DMS153 (cell line): ENCODE measurements at regions not wholly inside any gene's neighbourhood (a gene's known extent, or its start where the extent isn't known, plus 50 kb on each side); places are given as distances from the start of the nearest gene placed in this dataset.

Experiments
- DNase-seq: peaks from one replicate; lab custom pipeline; 2025; lab: John Stamatoyannopoulos, UW

DNA sequence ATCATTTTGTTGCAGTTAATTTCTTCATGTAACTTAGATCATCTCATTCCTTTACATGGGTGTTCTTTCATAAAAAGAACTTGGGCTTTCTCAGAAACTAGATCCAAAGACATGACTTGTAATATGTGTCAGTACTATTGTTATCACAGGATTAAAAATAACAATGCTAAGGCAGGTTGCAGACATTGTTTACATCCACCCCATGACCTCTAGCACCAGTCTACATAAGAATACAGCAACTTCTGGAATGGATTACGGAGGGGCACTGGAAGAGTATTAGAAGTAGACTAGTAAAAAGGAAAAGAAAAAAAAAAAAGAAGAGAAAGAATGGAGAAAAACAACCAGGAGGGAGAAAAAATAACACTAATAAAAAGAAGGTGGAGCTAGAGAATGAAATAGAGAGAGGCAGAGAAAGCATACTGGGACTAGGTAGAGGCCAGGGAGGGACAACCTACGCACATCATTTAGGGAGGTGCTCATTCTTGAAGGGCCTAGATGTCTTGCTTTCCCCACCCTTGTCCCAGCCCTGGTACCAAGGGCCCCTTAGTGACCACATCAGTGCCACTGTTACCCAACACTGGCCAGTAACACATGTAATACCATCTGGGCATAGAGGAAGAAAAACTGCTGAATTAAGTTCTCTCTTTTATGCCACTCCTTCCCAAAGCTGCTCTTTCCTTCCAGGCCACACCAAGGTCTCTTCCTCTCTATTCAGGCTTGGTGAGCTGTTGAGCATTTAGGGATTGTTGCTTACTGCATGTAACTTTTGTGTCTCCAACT is 70.6 kb upstream of the KLF7 start:
- DNase-seq = no peak

DNA sequence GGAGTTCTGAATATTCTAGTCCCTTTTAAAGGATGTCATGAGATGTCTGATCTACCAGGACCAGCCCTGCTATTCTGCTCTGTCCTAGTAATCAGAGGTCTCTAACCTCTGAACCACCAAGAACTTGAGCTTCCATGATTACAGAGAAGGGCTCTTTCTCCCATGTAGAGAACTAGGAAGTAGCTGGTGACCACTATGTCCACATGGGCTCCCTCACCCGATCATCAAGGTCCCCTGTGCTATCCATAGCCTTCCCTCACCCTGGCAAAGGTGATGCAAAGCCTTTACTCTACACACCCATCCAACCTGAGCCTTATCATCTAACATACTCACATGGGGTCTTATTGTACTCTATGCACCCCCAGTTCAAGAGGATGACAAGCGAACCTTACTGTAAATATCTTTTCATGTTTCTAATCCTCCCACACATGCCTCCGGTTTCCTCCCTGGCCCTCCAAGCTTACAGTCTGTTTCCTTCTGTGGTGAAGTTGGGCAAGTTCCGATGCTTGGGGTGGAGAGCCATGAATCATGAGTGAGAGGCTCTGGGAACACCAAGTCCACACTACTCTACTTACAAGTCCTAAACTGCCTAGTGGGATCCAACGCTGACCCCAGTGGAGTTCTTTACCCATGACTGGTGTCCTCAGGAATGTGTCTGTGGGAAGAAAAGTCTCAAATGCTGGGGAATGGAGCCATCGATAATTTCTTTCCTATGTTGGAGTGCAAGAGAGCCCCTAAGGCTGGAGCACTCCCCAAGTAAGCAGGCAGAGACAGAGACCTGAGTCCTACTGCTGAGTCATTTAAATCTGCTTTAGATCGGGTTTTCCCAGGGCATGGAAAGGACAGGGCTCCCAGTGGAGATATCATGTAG is 73.3 kb upstream of the KLF7 start:
- DNase-seq = no peak

DNA sequence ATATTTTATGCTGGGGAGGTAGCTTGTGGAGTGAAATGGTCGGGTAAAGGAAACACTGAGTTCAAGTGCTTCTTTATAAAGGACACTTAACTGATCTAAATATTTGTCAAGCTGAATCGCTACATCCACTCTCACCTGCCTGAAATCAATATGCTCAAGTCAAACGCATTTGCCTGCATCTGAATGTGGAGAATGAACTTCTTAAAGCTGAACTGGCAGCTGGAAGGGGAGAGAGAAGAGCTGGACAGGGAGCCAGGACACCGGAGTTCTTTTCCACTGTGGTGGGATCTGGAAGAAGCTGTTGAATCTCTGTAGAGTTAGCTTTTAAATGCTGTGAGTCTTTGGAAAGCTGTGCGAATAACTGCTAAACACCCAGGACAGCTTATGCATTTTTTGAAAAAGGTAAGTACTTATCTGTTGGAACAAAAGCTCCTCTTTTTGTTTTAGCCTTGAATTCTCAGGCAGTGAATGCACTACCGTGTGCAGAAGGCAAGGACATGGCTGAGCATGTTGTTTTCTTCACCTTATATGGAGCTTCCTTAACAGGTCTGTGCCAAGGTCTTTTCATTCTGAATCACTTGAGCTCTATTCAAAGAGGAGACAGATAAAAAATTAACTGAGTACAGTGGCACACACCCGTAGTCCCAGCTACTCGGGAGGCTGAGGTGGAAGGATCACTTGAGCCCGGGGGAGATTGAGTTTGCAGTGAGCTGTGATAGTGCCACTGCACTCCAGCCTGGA is 74.2 kb upstream of the KLF7 start:
- DNase-seq = no peak

DNA sequence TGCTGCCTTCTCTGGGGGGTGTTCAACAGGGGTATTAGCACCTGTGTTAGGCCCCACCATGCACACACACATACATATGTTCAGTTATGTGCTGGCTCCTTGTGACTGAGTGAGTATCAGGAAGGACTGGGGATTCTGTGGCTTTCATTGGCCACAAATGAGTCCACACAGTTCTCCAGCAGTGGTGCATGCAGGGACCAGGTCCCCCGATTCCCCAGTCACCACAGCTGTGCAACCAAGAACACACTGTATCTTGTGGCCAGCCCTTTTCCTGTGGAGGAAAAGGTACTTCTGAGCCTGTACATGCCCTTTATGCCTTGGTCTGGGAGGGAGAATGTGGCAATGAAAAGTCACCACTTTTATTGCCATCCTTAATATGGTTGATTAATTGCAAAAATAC is 74.9 kb upstream of the KLF7 start:
- no peak for DNase-seq

DNA sequence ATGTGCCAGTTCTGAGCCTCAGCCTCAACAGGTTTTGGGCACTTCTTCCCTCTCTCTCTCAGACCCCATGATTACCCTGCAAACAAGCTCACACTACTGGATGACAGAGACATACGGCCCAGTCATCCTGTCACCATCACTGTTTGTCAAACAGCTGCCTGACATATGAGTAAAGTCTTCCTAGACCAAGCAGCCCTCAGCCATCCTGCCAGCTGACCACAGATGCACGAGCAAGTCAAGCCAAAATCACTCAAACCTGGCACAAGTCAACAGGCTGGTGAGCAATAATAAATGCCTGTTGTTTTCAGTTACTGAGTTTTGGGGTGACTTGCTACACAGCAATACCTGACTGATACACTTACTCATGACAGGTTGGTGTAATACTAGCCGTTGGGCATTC is 75.5 kb upstream of the KLF7 start:
- DNase-seq = no peak

DNA sequence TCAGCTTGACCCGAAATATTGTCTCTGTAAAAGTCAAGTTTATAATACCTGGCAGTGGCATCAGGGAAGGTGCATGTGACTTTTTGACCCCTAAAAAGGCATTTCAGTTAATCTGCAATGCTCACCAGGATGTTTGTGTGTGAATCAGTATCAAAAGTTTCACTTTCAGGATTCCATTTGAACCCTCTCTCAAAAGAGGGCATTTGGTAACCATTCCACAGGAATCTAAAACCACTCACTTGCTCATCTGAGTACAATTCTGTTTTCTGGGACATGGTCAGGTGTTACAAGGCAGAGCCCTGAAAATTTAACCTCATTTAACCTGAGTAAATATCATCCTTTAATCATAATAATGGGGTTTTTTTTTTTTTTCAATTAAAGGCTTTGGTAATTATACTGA is 77.9 kb upstream of the KLF7 start:
- DNase-seq = no peak

DNA sequence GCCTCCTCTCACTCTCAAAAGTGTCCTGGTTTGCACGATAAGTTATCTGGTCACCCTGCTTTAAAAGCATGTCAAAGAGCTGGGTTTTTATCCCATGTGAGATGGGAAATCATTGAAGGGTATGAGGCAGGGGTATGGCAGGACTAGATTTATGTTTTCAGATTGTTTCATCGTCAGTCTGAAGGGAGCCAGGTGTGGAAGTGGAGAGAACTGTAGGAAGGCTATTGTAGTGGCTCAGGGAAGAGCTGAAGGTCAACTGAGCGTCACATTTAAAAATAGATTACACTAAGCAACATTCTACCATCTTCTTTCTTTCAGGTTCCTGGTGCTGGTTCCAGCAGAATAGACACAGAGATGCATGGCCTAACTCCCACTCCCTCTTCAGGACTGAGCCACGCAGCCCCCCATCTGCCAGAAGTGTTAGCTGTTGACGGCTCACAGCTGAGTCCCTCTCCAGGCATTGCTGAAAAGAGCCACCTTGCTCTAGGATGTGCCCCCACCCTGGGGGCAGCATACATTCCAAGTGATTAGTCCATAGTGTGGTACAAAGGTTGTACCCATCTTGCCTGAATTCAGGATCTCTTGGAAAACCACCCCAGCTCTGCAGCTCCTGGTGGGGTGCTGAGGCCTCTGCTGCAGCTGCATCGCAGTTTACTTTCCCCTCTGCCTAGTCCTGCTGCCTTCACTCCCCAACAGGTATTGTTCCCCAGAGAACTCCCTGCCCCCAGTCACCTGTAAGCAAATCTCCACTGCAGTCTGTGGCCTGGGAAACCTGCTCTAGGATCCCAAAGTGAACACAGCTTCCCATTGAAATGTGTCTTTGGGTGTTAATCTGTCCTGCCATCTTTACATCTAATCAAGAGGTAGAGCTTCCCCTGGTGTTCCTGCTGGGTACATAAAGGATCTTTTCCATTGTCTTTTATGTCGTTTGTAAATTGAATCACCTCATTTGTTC is 79.5 kb upstream of the KLF7 start:
- peak; percentile 65 for DNase-seq

DNA sequence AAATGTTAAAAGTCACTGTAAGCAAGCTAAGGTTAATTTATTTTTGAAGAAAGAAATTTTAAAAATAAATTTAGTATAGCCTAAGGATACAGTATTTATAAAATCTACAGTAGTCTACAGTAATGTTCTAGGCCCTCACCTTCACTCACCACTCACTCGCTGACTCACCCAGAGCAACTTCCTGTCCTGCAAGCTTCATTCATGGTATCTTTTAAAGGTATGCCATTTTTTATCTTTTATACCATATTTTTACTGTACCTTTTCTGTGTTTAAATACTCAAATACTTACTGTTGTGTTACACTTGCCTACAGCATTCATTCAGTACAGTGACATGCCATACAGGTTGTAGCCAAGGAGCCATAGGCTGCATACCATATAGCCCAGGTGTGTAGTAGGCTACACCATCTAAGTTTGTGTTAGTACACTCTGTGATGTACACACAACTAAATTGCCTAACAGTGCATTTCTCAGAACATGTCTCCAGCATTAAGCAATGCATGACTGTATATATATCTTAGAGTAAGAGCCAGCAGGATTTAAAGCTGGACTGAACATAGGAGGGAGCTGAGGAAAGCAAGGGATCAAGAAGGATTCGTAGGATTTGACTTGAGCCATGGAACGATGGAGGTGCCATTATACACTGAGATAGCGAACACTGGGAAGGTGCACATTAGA is 83.1 kb upstream of the KLF7 start:
- no peak for DNase-seq

DNA sequence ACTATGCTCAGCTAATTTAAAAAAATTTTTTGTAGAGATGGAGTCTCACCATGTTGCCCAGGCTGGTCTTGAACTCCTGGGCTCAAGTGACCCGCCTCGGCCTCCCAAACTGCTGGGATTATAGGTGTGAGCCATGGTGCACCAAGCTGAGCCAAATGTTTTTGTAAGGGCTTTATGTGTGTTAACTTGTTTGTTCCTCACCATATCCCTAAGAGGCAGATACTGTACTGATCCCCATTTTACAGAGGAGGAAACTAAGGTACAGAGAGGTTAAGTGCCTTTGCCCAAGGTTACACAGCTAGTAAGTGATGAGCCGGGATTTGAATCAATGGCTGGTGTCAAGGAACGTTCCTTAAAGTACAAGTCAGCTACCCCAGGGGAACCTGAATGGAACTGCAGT is 85.3 kb upstream of the KLF7 start:
- DNase-seq = no peak

DNA sequence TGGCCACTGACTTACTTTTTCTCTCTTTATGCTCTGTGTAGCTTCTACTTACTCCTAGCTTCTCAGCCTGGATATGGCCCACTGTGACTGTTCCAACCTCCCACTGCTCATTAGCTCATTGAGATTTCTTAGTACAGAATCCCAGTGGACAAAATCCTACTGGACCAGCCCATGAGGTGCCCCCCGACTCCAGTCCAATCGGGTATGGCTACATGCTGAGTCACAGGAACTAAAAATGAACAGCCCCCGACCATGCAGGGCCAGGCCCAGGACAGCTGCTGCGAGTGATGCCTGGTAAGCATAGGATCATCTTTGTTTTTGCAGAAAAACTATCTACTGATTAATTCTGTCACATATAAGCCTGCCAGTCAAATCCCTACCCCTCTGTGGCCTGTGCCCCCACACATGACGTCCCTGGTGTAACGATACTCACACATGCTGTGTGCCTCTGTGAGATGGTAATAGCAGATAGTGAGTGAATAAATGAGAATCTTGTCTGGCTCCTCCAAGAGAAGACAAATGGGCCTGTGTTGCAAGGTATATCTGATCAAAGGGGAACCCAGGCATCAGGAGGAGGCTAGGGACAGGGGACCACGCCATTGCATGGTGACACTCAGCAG is 85.9 kb upstream of the KLF7 start:
- DNase-seq = no peak

DNA sequence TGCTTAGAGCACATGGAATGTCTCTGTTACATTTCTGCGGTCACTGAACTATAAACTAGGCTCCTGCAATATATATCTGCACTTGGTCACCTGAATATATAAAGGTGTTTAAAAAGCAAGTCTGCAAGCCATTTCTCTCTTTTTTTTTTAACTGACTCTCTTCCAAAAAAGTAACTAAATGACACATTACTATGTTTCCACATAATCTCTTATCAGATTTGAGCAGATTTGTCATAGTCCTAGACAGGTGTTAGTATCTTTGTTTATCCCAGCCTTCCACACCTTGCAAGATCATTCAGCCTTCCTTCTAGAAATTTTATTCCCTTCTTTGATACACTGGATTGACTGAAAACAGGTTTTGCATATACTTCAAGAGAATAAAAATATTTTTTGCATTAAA is 86.7 kb upstream of the KLF7 start:
- DNase-seq = no peak

DNA sequence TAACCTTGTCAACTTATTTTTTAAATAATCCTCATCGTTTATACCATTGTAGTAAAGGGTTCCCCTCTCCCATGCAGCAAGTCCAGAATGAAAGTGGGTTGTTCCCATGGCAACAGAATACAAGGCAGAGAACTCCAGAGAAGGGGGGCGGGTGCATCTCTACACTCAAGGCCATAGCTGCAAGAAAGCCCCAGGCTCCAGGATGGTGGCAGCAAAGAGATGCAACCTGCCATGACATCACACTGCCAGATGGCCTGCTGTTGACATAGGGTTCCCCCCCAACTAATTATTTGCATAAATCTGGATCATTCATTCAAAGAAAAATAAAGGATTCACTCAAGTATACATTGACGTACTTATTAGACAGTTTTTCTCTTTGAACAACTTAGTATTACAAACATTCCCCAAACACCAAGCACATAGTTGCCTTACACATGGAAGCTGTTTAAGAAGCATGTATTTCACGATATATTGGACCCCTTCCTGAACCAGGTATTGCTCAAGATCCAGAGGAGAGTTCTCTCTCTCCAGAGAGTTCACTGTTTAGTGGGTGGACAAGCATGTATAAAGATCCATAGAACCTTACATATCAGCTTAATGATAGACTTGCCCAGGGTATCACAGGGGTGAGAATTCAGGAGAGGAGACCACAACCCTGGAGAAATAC is 87.4 kb upstream of the KLF7 start:
- DNase-seq = no peak

DNA sequence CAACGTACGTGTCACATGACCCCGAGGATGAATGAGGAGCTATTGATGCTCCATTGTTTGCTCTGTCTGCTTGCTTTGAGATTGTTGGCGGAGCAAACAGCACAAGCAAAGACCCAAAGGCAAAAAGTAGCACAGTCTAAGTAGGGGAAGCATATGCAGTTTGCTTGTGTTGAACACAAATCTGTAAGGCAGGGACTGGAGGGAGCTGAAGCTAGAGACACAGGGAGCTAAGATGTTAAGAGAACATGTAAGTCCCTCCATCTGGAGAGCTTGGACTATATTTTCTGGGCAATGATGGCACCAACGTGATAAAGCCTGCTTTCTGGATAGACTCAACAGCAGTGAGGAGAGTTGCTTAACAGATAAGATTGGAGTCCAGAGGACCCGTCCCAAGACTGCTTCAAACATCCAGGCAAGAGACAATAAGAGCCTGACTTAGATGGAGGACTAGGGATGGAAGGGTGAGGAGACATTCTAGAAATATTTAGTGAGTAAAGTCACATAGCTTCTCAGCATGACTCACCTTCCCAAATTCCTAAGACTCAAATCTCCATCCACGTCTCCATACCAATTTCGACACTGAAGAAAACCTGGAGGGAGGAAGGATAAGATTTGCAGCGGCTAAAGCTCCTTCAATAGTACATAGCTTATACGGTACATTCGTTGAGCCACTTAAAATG is 88.1 kb upstream of the KLF7 start:
- DNase-seq = no peak

DNA sequence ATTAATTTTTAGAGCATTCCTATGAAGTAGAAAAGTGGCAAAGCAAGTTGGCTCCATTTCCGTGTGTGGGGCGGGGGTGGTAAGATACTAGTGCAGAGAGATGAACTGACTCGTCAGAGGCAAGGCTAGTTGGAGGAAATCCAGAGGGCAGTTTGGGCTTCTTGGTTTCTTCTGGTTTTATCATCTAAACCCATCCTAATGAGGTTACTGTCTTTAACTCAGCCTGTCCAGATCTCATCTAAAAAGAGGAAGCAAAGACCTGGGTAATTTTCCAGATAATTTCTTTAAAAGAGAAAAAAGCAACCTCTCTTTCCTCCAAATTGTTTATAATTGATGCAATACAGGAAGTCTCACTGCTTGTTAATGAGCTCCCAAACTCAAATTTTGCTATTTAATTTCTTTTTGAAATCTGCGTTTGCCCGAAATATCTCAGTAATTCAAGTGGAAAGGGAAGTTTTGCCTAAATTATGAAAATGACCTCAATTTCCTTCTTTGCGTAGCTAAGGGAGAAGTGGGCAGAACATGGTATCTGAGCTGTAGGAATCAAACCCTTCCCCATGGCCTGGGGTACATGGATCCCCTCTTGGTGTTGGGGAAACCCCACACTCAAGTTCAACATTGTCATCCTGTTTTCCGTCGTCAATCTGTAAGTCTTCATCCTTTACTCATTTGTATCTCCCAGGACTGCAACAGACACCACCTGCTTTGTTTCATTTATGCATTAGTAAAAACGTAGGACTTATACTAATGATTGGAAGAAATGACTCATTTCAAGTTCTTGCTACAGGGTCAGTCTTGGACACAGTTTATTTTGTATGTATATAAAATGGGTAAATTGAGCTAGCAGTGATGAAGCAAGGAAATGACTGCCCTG is 89.1 kb upstream of the KLF7 start:
- no peak for DNase-seq

DNA sequence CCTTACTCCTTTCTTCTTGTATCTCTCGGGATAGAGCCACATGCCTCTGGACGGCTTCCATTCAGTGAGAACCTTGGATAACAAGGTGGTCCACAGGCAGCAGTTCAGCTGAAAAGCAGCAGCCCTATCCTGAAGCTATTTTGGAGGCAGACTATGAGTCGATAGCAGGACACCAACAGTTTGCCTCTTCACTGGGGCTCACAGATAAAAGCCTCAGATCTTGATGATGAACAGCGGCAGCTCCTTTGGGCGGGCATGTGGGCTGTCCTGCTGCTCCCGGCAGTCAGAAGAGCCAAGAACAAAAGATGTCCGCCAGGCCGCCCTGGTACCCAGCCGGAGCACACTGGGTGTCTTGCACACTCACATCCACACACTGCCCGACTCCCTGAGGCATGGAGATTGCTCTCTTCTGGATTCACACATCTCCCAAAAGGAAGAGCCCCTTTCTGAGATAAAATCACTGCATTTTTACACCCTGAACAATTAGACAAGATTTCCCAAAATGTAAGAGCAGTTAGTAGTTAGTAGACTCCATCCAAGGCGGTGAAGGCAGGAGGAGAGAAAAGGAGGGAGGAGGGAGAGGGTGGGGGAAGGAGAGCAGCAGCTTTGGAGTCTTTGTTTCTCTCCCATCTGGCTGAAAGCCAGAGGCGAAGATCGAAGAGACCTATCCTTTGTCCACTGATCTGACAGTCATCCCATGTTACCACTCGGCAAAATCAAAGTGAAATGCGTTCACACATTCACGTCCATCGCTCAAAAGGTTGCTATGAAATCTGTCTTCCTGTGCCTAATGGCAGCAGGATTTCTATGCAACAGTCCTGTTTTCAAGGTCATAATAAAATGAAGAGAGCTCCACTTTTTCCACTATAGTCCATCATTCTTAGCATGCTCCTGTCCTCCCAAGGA is 90.1 kb upstream of the KLF7 start:
- DNase-seq = no peak

DNA sequence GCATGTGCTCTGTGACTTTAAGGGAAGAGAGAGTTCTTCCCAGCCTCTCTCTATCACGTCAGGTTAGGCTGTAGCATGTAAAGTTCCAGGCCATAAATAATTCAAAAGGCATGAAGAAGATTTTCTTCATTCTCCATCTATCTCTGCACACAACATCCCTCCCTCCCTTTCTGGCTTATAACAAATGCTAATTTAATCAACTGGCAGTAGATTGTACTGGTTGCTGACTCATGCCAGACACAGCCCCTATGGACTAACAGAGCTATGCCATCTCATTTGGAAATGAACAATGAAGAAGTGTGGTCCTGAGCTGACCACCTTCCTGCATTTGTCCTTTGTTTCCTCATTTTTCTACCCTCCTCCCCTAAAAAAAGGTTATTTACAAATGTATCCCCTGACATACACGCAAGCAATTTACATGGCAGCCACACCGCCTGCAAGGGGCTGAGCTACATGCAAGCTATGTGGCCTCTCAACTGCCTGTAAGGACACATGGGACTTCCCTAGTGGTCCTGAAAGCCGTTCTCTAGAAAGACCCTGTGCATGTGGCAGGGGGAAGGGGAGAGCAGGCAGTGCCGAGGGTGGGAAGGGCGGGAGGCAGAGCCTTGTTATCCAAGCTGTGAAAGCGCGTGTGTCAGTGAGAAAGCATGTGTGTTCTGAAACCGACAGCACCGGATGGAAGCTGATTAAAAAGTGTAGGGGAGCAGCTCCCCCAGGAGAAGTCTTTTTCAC is 90.9 kb upstream of the KLF7 start:
- DNase-seq = no peak
